OCI-LY7 (cell line): ENCODE measurements at regions not wholly inside any gene's neighbourhood (a gene's known extent, or its start where the extent isn't known, plus 50 kb on each side); places are given as distances from the start of the nearest gene placed in this dataset.

Experiments used
- BruUV-seq: library from RNA; stranded (reverse); fragments of 400-500 nt; replicated peaks from 2 replicates; lab custom pipeline; 2021; lab: Mats Ljungman, UMichigan
- CTCF ChIA-PET: fragments of 300-600 bp; sonication (Branson Sonifier 250); formaldehyde crosslinking; loops from one replicate; lab custom pipeline; 2022; ENCODE audit warnings: antibody characterized with exemption; ENCODE audit not compliant: unreplicated experiment; lab: Charles Lee
- POLR2A ChIA-PET: fragments of 300-600 bp; sonication (Branson Sonifier 250); formaldehyde crosslinking; loops from one replicate; lab custom pipeline; 2022; ENCODE audit warnings: antibody characterized with exemption; lab: Charles Lee
- DNase-seq: peaks from one replicate; pipeline ENCODE4 v3.0.0-alpha.2; 2015; ENCODE audit warnings: low spot score
- H2AFZ ChIP-seq: fragments of 200-600 bp; sonication (generic), shearing (Covaris generic); 2 replicates; pipeline ENCODE4 v1.6.1; 2014; ENCODE audit warnings: mild to moderate bottlenecking, antibody characterized with exemption, low read length, moderate library complexity
- H3K27ac ChIP-seq: fragments of 200-600 bp; sonication (generic); 2 replicates; pipeline ENCODE4 v1.5.1; 2014; ENCODE audit warnings: mixed run types, low read depth, mild to moderate bottlenecking, moderate library complexity, low read length, inconsistent platforms; ENCODE audit not compliant: poor library complexity, severe bottlenecking
- H3K36me3 ChIP-seq: fragments of 200-600 bp; sonication (generic); 2 replicates; pipeline ENCODE4 v1.6.1; 2014; ENCODE audit warnings: mild to moderate bottlenecking, antibody characterized with exemption, low read length, moderate library complexity, mixed read lengths; ENCODE audit not compliant: insufficient read depth
- H3K4me1 ChIP-seq: fragments of 200-600 bp; sonication (generic); 2 replicates; pipeline ENCODE4 v1.5.1; 2014; ENCODE audit warnings: mild to moderate bottlenecking, low read length; ENCODE audit not compliant: insufficient read depth, poor library complexity, severe bottlenecking
- H3K4me2 ChIP-seq: fragments of 200-600 bp; sonication (generic); 2 replicates; pipeline ENCODE4 v1.6.1; 2014; ENCODE audit warnings: mild to moderate bottlenecking, low read length
- H3K4me3 ChIP-seq: fragments of 200-600 bp; sonication (generic); 2 replicates; pipeline ENCODE4 v1.5.1; 2014; ENCODE audit warnings: mild to moderate bottlenecking, low read depth, low read length; ENCODE audit not compliant: poor library complexity, severe bottlenecking
- H3K79me2 ChIP-seq: fragments of 200-600 bp; sonication (generic); 2 replicates; pipeline ENCODE4 v1.6.1; 2016; ENCODE audit warnings: low read depth, mild to moderate bottlenecking, low read length, moderate library complexity, mixed read lengths; ENCODE audit not compliant: insufficient read depth
- H3K9me2 ChIP-seq: fragments of 200-600 bp; sonication (generic); 2 replicates; pipeline ENCODE4 v1.6.1; 2016; ENCODE audit warnings: mild to moderate bottlenecking, low read length, mixed read lengths; ENCODE audit not compliant: insufficient read depth
- H3K9me3 ChIP-seq: fragments of 200-600 bp; sonication (generic); 2 replicates; pipeline ENCODE4 v1.6.1; 2014; ENCODE audit warnings: mild to moderate bottlenecking, mixed run types, low read length, mixed read lengths
- H4K20me1 ChIP-seq: fragments of 200-600 bp; sonication (generic); 2 replicates; pipeline ENCODE4 v1.6.1; 2014; ENCODE audit warnings: mild to moderate bottlenecking, antibody characterized with exemption, low read length, moderate library complexity, mixed read lengths; ENCODE audit not compliant: insufficient read depth
- EZH2phosphoT487 ChIP-seq: fragments of 200-600 bp; sonication (generic); IDR thresholded peaks from 2 replicates; pipeline ENCODE4 v1.6.1; 2018; ENCODE audit warnings: low read depth, borderline replicate concordance, mild to moderate bottlenecking, mixed run types, antibody characterized with exemption, low read length, moderate library complexity, mixed read lengths
- intact Hi-C: fragments of 100-400 bp; cut with micrococcal nuclease; formaldehyde crosslinking; loops from one replicate; pipeline ENCODE4 v1.10.0; 2022; ENCODE audit not compliant: unreplicated experiment
- TF ChIP-seq, protein P1 (sequence below): fragments of 200-600 bp; sonication (generic); conservative IDR thresholded peaks from 2 replicates; pipeline ENCODE4 v1.5.1; 2014; ENCODE audit warnings: mild to moderate bottlenecking, antibody characterized with exemption, low read length, moderate library complexity, mixed read lengths

DNA sequence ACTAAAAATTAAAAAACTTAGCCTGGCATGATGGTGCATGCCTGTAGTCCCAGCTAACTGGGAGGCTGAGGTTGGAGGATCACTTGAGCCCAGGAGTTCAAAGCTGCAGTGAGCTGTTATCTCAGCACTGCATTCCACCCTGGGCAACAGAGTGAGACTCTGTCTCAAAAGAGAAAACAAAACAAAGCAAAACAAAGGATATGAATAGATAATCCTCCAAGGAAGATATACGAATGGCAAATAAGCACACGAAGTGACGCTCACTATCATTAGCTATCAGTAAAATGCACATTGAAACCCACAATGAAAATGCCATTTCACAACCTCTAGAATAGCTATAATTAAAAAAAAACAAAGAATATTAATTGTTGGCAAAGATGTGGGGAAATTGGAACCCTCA lies 386.2 kb upstream of the CCL2 start:
- intact Hi-C loops: no loop called here
- no peak overlapping the region for H3K4me2 ChIP-seq
- no peaks in the 10 kb centered on the region for H3K36me3 ChIP-seq
- ChIA-PET POLR2A (no interaction called here), CTCF (no interaction called here)
- no peaks in the 10 kb centered on the region for H3K4me1 ChIP-seq
- no peak for DNase-seq
- TF ChIP-seq, protein P1, sequence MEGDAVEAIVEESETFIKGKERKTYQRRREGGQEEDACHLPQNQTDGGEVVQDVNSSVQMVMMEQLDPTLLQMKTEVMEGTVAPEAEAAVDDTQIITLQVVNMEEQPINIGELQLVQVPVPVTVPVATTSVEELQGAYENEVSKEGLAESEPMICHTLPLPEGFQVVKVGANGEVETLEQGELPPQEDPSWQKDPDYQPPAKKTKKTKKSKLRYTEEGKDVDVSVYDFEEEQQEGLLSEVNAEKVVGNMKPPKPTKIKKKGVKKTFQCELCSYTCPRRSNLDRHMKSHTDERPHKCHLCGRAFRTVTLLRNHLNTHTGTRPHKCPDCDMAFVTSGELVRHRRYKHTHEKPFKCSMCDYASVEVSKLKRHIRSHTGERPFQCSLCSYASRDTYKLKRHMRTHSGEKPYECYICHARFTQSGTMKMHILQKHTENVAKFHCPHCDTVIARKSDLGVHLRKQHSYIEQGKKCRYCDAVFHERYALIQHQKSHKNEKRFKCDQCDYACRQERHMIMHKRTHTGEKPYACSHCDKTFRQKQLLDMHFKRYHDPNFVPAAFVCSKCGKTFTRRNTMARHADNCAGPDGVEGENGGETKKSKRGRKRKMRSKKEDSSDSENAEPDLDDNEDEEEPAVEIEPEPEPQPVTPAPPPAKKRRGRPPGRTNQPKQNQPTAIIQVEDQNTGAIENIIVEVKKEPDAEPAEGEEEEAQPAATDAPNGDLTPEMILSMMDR: no peak
- TF ChIP-seq EZH2phosphoT487: no peak
- BruUV-seq: no TSS peak
- no peak overlapping the region for H3K27ac ChIP-seq
- no peaks in the 10 kb centered on the region for H3K9me2 ChIP-seq
- no peaks in the 10 kb centered on the region for H4K20me1 ChIP-seq
- H3K4me3 ChIP-seq: no peak overlapping the region
- no peaks in the 10 kb centered on the region for H3K79me2 ChIP-seq
- no peak overlapping the region for H2AFZ ChIP-seq
- H3K9me3 ChIP-seq: no peaks in the 10 kb centered on the region

DNA sequence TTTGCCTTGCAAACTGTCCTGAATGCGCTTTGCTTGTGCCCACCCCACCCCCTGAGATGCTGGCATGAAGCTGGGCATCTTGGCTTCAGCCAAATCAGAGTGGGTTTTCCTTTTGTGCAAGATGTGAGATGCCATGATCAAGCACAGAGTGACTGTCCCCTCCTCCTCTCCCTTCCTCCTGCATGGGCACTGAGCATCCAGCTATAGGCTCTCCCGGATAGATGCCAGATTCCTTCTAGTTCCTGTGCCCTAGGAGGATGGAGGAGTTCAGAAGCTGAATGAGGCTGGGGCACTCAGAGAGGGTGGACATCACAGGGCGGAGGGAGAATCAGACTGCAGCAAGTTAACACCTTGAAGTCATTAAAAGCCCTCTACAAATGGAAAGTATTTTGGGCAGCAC lies 384.1 kb upstream of the CCL2 start:
- Histone ChIP-seq H4K20me1 (no peaks in the 10 kb centered on the region), H3K4me1 (no peaks in the 10 kb centered on the region), H3K4me3 (no peak overlapping the region), H3K4me2 (no peak overlapping the region), H3K9me3 (no peaks in the 10 kb centered on the region), H2AFZ (no peak overlapping the region), H3K27ac (no peak overlapping the region), H3K36me3 (no peaks in the 10 kb centered on the region), H3K9me2 (no peaks in the 10 kb centered on the region), H3K79me2 (no peaks in the 10 kb centered on the region)
- ChIA-PET POLR2A (no interaction called here), CTCF (no interaction called here)
- TF ChIP-seq, protein P1: no peak
- TF ChIP-seq EZH2phosphoT487: no peak
- BruUV-seq: no TSS peak
- DNase-seq: no peak
- intact Hi-C loops: no loop called here

DNA sequence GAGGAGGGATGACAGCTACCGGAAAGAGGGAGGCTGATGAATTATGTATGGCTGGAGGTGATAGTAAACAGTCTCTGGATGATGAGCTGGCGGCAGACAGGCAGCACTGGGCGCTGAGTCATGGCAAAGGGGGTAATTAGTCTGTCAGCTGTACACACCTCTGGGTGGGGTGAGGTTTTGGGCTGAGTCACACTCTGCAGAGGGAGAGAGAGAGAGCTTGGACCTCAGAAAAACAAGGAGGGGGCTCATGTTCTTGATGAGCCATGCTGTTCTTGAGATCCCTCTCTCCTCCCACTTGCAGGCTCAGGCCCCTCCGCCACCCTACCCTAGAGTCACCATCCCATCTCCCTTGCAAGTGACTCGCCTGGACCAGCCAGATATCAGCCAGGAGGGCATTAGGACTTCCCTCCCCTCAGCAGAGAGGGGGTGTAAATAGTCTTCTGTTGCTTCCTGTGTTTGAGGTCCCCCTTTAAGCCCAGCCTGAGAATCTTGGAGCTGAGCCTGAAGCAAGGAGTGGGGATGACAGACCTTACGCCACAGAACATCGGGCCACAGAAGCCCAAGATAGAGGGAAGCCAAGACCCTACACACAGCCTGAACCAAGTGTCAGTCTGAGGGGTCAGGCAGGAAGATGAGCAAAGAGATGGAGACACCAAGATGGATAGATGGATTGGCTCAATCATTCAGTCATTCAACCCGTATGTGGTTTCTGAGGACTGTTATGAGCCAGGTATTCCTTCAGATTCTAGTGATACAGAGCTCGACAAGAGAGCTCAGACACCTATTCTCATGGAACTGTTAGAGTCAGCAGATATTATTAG lies 383.2 kb upstream of the CCL2 start:
- Histone ChIP-seq H3K9me3 (no peaks in the 10 kb centered on the region), H3K27ac (no peak overlapping the region), H3K4me2 (no peak overlapping the region), H4K20me1 (no peaks in the 10 kb centered on the region), H3K4me1 (no peaks in the 10 kb centered on the region), H3K9me2 (no peaks in the 10 kb centered on the region), H3K36me3 (no peaks in the 10 kb centered on the region), H3K4me3 (no peak overlapping the region), H2AFZ (no peak overlapping the region), H3K79me2 (no peaks in the 10 kb centered on the region)
- no peak for DNase-seq
- CTCF ChIA-PET: no interaction called here
- TF ChIP-seq, protein P1: no peak
- no peak for TF ChIP-seq EZH2phosphoT487
- intact Hi-C loops: no loop called here
- BruUV-seq: no TSS peak
- POLR2A ChIA-PET: no interaction called here
